AG09319 (cell line): ENCODE measurements at regions not wholly inside any gene's neighbourhood (a gene's known extent, or its start where the extent isn't known, plus 50 kb on each side); places are given as distances from the start of the nearest gene placed in this dataset.

ENCODE experiments used
- DNase-seq: peaks from one replicate; pipeline ENCODE4 v3.0.0-alpha.2; 2010; ENCODE audit warnings: low read depth; ENCODE audit errors: extremely low read depth
- TF ChIP-seq, protein P1 (sequence below): IDR thresholded peaks from 2 replicates; pipeline ENCODE4 v1.5.1; 2011; ENCODE audit warnings: low read depth, mild to moderate bottlenecking, inconsistent platforms, low read length, moderate library complexity

DNA sequence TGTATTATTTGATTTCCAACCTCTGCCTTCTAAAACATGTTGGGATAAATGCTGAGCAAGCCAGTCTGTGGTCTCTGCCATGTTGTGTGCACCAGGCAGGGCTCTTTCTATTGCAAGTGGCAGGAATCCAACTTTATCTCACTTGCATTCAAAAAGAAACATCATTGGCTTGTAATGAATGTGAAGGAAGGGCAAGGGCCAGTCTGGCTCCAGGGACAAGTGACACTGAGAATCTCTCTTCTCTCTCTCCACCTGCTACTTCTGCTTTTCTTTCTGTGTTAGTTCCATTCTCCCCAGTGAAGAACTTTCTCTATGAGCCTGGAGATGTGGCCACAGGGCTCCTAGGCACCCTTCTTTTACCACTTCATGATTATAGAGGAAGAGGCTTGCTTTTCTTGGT lies 329.9 kb upstream of the NCAM1 start:
- no peak for DNase-seq
- TF ChIP-seq, protein P1, sequence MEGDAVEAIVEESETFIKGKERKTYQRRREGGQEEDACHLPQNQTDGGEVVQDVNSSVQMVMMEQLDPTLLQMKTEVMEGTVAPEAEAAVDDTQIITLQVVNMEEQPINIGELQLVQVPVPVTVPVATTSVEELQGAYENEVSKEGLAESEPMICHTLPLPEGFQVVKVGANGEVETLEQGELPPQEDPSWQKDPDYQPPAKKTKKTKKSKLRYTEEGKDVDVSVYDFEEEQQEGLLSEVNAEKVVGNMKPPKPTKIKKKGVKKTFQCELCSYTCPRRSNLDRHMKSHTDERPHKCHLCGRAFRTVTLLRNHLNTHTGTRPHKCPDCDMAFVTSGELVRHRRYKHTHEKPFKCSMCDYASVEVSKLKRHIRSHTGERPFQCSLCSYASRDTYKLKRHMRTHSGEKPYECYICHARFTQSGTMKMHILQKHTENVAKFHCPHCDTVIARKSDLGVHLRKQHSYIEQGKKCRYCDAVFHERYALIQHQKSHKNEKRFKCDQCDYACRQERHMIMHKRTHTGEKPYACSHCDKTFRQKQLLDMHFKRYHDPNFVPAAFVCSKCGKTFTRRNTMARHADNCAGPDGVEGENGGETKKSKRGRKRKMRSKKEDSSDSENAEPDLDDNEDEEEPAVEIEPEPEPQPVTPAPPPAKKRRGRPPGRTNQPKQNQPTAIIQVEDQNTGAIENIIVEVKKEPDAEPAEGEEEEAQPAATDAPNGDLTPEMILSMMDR, result no peak

DNA sequence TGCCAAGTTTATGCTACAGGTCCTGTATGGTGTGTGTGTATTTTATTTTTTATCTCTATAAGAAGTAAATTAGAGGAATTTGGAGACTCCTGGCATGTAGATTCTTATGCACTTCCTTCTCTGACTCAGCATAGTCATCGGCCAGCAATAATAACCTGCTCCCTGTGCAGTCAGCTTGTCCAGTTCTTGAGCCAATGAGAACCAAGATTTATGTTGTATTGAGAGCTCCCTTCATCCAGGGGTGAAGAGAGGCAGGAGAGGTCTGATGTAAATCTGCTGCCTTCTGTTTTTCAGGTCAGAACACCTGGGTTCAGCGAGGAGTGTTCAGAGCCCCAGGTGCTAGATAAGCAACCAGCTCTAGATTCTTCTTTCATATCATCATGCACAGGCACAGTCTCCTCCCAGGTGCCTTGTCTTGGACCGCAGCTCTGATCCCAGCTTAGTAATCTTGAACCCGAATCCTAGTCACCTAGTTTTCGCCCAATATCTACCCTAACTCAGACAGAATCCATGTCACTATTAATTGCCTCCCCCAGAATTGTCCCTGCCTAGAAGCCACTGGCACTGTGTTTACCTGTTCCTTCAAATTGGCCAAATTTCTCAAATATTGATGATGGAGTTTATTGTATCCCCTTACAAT lies 328.2 kb upstream of the NCAM1 start:
- TF ChIP-seq, protein P1, result no peak
- no peak for DNase-seq

DNA sequence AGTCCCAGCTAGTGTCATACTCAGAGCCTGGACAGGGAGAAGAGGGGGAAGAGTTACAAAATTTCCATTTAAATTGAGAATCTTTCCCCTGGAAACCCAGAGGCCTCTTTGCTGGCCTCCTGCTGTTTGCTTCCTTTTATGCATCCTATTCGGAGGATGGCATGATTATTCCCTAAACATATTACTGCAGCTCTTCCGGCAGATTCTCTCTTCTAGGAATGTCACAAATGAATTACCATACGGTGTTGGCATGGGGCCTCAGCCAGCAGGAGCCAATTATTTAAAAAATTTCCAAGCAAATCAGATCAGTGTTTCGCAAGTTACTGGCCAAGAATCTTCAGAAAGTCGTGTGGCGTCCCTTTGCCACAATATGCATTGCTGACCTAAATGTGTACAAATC lies 326.7 kb upstream of the NCAM1 start:
- TF ChIP-seq, protein P1, result no peak
- no peak for DNase-seq

DNA sequence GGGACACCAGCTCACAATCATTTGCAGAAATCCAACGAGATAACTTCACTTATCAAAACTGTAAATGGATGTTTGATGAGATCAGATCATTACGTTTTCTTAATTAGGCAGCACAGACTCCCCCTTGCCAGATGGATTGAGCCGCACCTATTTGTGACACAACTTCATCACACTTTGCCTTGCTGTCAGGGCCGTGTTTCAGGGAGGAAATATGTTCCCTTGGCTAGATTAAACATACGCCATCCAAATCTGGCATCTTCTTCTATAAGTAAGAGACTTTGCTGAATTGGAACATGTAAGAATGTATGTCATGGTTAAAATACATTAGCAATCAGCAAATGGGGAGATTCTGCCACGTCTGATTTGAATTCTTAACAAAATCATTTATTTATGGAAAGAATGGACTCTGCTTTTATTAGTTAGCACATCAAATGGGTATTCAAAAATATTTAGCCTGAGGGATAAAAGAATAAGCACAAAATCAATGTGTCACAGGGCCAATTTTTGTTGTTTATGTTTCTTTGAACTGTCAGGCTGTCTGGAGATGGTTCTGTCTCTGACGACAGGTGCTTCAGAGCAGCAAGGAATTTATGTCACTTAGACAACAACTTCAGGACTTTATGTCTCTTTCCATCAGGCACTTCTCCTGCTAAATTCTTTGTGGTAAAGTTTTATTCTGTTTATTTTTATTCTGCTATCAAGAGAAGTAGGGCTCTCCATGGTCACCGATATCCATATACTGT lies 326.1 kb upstream of the NCAM1 start:
- TF ChIP-seq, protein P1, result no peak
- no peak for DNase-seq

DNA sequence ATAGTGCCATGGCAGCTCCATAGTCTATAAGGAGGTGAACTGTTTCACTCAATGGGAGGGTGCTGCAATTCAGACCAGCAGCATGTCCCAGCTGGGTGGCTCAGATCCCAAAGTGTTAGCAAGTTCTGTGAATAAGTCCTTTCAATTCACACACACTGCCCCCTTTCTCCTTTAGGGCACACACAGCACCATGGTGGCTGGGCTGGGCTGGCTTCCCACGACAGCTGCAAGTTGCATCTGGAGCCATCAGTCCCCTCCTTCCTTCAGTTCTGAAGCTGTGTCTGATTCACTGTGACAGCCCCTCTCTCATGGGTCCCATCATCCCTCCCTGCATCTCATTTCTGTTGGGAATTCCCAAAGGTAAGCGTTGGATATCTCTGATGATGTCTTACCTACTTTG lies 324.1 kb upstream of the NCAM1 start:
- no peak for DNase-seq
- TF ChIP-seq, protein P1, result no peak

DNA sequence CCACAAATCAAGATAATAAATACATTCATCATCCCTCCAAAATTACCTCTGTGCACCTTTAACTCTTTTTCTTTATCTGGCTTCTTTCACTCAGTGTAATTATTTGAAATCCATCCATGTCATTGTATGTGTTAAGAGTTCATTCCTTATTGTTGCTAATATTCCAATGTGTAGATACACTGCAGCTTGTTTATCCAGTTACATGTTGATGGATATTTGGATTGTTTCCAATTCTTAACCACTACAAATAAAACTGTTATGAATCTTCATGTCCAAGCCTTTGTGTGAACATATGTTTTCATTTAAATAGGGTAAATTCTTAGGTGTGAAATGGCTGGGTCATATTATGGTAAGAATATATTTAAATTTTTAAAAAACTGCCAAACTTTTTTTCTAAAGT lies 323.3 kb upstream of the NCAM1 start:
- TF ChIP-seq, protein P1, result no peak
- DNase-seq, result no peak

DNA sequence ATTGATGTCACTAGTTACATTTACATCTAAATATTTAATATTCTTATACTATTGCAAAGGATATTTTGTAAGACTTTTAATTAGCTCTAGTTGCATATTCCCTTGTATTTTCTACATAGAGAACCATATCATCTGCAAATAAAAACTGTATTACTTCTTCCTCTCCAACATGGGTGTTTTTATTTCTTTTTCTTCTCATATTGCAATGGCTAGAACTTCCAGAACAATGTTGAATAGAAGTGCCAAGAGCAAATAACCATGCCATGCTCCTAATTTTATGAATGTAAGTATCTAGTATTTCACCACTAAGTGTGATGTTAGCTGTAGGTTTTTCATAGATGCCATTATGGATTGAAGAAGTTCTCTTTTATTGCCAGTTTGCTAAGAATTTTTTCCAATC lies 321.8 kb upstream of the NCAM1 start:
- no peak for DNase-seq
- TF ChIP-seq, protein P1, result no peak
